ENCODE measurements at regions not wholly inside any gene's neighbourhood (a gene's known extent, or its start where the extent isn't known, plus 50 kb on each side); places are given as distances from the start of the nearest gene placed in this dataset.
A peak's percentile ranks its signal among the peaks of the same experiment; 100 is the strongest.

DNA sequence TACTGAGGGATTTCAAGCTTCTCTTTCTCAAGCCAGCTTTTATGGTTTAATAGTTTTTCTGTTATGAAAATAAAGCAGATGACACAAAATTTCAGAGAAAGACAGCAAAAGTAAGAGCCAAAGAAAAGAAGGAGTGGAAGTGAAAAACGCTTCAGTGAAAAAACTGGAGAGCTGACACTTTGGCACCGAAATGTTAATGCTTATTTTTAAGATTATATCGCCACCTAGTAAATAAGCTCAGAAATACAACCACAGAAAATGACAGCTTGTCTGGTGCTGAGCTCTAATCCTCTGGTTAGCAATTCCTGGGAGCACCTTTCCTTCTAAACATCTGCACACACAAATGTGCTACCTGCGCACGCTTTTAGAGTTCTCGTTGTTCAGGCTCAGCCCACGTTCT, 101.6 kb downstream of the ZPLD1 start:
- H3K27ac Mint-ChIP-seq = no peak overlapping the region
- no peaks in the 10 kb centered on the region for H3K36me3 Mint-ChIP-seq
- no peak overlapping the region for H3K4me3 Mint-ChIP-seq
- H3K27me3 Mint-ChIP-seq = peaks cover 7% of the 10 kb centered on the region
- no peaks in the 10 kb centered on the region for H3K4me1 Mint-ChIP-seq (ENCODE audit: unreplicated experiment)
- H3K9me3 Mint-ChIP-seq = peaks cover 5% of the 10 kb centered on the region
- TF ChIP-seq, protein P1, sequence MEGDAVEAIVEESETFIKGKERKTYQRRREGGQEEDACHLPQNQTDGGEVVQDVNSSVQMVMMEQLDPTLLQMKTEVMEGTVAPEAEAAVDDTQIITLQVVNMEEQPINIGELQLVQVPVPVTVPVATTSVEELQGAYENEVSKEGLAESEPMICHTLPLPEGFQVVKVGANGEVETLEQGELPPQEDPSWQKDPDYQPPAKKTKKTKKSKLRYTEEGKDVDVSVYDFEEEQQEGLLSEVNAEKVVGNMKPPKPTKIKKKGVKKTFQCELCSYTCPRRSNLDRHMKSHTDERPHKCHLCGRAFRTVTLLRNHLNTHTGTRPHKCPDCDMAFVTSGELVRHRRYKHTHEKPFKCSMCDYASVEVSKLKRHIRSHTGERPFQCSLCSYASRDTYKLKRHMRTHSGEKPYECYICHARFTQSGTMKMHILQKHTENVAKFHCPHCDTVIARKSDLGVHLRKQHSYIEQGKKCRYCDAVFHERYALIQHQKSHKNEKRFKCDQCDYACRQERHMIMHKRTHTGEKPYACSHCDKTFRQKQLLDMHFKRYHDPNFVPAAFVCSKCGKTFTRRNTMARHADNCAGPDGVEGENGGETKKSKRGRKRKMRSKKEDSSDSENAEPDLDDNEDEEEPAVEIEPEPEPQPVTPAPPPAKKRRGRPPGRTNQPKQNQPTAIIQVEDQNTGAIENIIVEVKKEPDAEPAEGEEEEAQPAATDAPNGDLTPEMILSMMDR (conservative IDR thresholded peaks at IDR 0.05) = peak; percentile 71
- no peak for DNase-seq (ENCODE audit: extremely low spot score, unreplicated experiment)

DNA sequence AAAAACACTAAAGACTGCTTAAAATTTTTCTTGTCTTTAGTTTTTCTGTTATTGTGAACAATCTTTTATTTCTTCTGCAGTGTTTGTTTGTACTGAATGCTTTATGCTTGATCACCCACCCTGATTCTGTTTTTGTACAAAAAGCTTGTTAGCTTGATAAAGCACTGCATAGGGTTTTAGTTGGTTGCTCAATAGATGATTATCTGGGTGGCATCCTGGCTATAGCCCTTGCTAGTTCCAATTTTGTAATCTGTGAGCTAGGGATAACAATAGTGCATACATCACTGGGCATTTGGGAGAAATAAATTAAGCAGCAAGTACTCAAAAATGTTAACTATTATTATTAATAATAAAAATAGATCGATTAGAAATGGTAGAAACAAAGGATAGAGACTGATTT, 102.3 kb downstream of the ZPLD1 start:
- TF ChIP-seq, protein P1 (conservative IDR thresholded peaks at IDR 0.05) = no peak
- Mint-ChIP-seq H3K4me3 (no peak overlapping the region), H3K27me3 (peaks cover 7% of the 10 kb centered on the region), H3K36me3 (no peaks in the 10 kb centered on the region), H3K9me3 (no peaks in the 10 kb centered on the region), H3K27ac (no peak overlapping the region), H3K4me1 (ENCODE audit: unreplicated experiment) (no peaks in the 10 kb centered on the region)
- DNase-seq (ENCODE audit: extremely low spot score, unreplicated experiment) = no peak

DNA sequence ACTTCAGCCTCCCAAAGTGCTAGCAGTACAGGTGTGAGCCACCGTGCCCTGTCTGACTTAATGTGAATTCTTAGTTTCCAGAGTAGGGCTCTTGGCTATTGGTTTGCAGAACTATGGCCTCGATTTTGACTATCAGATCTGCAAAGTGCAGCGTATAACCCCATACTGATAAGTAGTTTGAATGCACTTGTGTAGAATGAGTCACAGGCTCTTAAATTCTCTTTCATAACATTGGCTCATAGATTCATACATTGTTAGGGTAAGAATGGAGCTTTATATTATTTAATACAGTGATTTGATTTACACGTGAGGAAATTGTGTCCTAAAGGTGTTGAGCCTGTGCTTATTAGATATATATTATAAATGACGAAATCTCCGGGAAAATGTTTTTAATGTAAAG, 109.9 kb downstream of the ZPLD1 start:
- no peaks in the 10 kb centered on the region for H3K9me3 Mint-ChIP-seq
- H3K4me3 Mint-ChIP-seq = no peak overlapping the region
- TF ChIP-seq, protein P1 (conservative IDR thresholded peaks at IDR 0.05) = no peak
- no peak overlapping the region for H3K27ac Mint-ChIP-seq
- H3K27me3 Mint-ChIP-seq = peaks cover 7% of the 10 kb centered on the region
- no peaks in the 10 kb centered on the region for H3K36me3 Mint-ChIP-seq
- no peak for DNase-seq (ENCODE audit: extremely low spot score, unreplicated experiment)
- H3K4me1 Mint-ChIP-seq (ENCODE audit: unreplicated experiment) = no peaks in the 10 kb centered on the region

DNA sequence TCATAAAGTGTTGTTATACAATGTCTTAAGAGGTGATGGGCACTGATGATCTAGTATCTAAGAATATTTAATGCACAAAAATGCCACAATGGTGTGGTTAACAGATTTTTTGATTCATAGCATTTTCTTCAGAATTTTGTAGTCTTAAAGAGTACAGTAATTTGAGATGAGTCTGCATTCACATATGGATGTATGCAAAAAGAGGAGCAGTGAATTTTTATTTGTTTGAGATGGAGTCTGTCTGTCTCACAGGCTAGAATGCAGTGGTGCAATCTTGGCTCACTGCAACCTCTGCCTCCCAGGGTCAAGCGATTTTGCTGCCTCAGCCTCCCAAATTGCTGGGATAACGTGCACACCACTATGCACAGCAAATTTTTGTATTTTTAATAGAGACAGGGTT, 110.5 kb downstream of the ZPLD1 start:
- Mint-ChIP-seq H3K36me3 (no peaks in the 10 kb centered on the region), H3K27ac (no peak overlapping the region), H3K9me3 (no peaks in the 10 kb centered on the region), H3K4me1 (ENCODE audit: unreplicated experiment) (no peaks in the 10 kb centered on the region), H3K27me3 (peaks cover 4% of the 10 kb centered on the region), H3K4me3 (no peak overlapping the region)
- TF ChIP-seq, protein P1 (conservative IDR thresholded peaks at IDR 0.05) = no peak
- DNase-seq (ENCODE audit: extremely low spot score, unreplicated experiment) = no peak

DNA sequence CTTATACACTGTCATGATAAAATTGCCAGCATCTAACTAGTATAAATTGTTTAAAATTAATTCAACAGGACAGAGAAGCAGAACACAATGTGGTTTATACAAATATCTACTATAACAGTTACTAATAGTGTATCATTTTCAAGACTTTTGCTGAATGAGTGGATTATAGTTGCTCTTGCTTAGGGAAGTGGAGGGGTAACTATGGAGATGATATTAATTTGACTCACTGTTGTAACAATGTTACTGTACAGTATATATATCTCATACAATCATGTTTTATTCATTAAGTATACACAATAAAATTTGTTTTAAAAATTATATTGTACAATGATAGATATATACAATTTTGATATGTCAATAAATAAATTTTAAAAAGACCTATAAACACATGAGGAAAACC, 119.1 kb downstream of the ZPLD1 start:
- Mint-ChIP-seq H3K4me3 (no peak overlapping the region), H3K9me3 (no peaks in the 10 kb centered on the region), H3K4me1 (ENCODE audit: unreplicated experiment) (no peaks in the 10 kb centered on the region), H3K27ac (no peak overlapping the region), H3K36me3 (no peaks in the 10 kb centered on the region), H3K27me3 (no peaks in the 10 kb centered on the region)
- TF ChIP-seq, protein P1 (conservative IDR thresholded peaks at IDR 0.05) = no peak
- no peak for DNase-seq (ENCODE audit: extremely low spot score, unreplicated experiment)

DNA sequence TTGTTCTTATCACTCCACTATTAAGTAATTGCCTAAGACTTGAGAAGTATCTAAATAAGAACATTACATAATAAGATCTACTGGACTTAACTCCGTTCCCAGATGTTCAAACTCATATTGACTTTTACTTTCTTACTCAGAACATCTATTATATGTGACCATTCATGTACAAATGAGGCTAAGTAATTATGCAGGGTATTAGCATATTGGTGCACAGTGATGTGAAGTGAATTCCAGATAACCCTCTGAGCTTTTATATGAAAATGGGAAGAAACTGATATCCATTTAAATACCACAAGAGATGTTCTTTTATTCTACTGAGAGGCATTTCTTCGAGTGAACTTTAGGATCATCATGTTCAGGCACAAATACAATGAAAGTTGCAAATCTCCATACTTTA, 135.7 kb downstream of the ZPLD1 start:
- peaks cover 2% of the 10 kb centered on the region for H3K9me3 Mint-ChIP-seq
- TF ChIP-seq, protein P1 (conservative IDR thresholded peaks at IDR 0.05) = no peak
- H3K36me3 Mint-ChIP-seq = no peaks in the 10 kb centered on the region
- H3K4me3 Mint-ChIP-seq = no peak overlapping the region
- no peaks in the 10 kb centered on the region for H3K4me1 Mint-ChIP-seq (ENCODE audit: unreplicated experiment)
- no peaks in the 10 kb centered on the region for H3K27me3 Mint-ChIP-seq
- DNase-seq (ENCODE audit: extremely low spot score, unreplicated experiment) = no peak
- no peak overlapping the region for H3K27ac Mint-ChIP-seq

Data from type B pancreatic cell (in vitro differentiated cells).